NT2/D1 (cell line): ENCODE measurements at regions not wholly inside any gene's neighbourhood (a gene's known extent, or its start where the extent isn't known, plus 50 kb on each side); places are given as distances from the start of the nearest gene placed in this dataset.

Source experiments
- SUZ12 ChIP-seq: IDR thresholded peaks from 2 replicates; pipeline ENCODE4 v1.6.1; 2011; ENCODE audit not compliant: insufficient read length, insufficient read depth; ENCODE audit errors: extremely low read depth
- YY1 ChIP-seq: IDR thresholded peaks from 2 replicates; pipeline ENCODE4 v1.6.1; 2011; ENCODE audit not compliant: insufficient read length, insufficient read depth
- ZNF274 ChIP-seq: IDR thresholded peaks from 2 replicates; pipeline ENCODE4 v1.6.1; 2011; ENCODE audit warnings: mild to moderate bottlenecking, low read depth, low read length

DNA sequence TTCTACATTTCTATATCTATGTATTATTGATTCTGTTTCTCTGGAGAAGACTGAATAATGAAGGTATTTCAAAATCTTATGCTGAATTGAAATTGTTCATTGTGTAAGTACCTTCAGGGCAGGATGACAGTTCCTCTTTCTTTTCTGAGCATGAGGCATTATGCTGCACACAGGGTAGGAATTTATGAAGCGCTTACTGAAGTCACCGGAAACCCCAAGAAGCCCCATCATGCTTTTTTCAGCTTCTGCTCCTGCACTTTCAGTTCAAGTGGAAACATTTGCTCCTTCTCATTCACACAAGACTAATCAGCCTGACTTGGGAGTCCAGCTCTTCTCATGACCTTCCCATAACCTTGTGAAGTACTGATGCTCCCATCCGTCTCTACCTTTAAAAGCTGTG is 314.7 kb upstream of the SORL1-AS1 start:
- TF ChIP-seq ZNF274 (no peak), YY1 (no peak), SUZ12 (no peak)
